ENCODE measurements at regions not wholly inside any gene's neighbourhood (a gene's known extent, or its start where the extent isn't known, plus 50 kb on each side); places are given as distances from the start of the nearest gene placed in this dataset.

DNA sequence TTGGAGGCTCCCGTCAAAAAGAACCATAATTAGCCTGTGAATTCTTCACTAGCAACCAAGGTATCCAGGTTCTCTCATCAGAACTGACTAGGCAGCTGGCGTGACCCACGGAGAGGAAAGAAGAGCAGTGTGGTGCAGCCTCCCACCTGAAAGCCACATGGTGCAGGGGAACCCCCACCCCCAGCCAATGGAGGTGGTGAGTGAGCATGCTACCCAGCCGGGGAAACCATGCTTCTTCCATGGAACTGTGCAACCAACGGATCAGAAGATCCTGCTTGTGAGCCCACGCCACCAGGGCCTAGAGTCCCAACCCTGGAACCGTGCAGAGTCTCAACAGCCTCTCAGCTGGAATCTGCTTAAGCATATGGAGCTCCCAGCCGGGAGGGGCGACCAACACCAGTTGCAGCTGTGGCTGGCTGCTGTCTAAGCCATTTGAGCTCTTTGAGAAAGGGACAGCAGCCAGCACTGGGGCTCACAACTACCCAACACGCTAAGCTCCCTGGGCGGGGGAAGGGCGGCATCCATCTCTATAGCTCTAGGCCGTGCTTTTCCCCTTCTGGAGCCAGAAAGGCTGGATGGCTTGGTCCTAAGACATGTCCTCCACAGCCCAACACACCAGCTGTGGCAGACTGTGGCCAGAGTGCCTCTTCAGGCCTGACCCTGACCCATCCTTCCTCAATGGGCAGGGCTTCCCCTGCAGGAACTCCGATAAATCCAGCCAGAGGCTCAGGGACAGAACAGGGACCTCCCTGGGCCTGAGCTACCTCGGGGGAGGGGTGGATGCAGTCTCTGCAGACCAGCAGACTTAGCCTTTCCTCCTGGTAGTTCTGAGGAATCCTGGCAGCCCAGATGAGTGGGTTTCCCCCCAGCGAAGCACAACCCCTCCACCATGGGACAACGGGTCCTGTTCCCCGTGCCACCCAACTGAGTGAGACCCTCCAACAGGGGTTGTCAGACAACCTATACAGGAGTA, 151.4 kb upstream of the NXPH2 start:
- TF ChIP-seq, protein P1, sequence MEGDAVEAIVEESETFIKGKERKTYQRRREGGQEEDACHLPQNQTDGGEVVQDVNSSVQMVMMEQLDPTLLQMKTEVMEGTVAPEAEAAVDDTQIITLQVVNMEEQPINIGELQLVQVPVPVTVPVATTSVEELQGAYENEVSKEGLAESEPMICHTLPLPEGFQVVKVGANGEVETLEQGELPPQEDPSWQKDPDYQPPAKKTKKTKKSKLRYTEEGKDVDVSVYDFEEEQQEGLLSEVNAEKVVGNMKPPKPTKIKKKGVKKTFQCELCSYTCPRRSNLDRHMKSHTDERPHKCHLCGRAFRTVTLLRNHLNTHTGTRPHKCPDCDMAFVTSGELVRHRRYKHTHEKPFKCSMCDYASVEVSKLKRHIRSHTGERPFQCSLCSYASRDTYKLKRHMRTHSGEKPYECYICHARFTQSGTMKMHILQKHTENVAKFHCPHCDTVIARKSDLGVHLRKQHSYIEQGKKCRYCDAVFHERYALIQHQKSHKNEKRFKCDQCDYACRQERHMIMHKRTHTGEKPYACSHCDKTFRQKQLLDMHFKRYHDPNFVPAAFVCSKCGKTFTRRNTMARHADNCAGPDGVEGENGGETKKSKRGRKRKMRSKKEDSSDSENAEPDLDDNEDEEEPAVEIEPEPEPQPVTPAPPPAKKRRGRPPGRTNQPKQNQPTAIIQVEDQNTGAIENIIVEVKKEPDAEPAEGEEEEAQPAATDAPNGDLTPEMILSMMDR (IDR thresholded peaks at IDR 0.05), result no peak
- TF ChIP-seq ZFX (IDR thresholded peaks at IDR 0.05; ENCODE audit: borderline replicate concordance), result no peak

All from 22Rv1 (cell line).